Fibroblast of lung (primary cell): ENCODE measurements at regions not wholly inside any gene's neighbourhood (a gene's known extent, or its start where the extent isn't known, plus 50 kb on each side); places are given as distances from the start of the nearest gene placed in this dataset.

Experiments used
- DNase-seq, 2 donors: peaks; one replicate each; pipeline versions ENCODE4 v3.0.0 to v3.0.0-alpha.2; 2010; ENCODE audit warnings: low read depth in 2 of 2
- H2AFZ ChIP-seq: 2 replicates; pipeline ENCODE4 v1.5.1; 2012; ENCODE audit warnings: low read length, control low read depth, inconsistent platforms
- H3K27ac ChIP-seq: 2 replicates; pipeline ENCODE4 v1.5.1; 2011; ENCODE audit warnings: low read length, control low read depth; ENCODE audit not compliant: insufficient read depth
- H3K27me3 ChIP-seq: 2 replicates; pipeline ENCODE4 v1.5.1; 2011; ENCODE audit warnings: mild to moderate bottlenecking, low read length; ENCODE audit not compliant: control insufficient read depth, insufficient read depth
- H3K36me3 ChIP-seq: 2 replicates; pipeline ENCODE4 v1.5.1; 2011; ENCODE audit warnings: low read length; ENCODE audit not compliant: control insufficient read depth, insufficient read depth
- H3K4me1 ChIP-seq: 2 replicates; pipeline ENCODE4 v1.5.1; 2011; ENCODE audit warnings: low read length; ENCODE audit not compliant: control insufficient read depth, insufficient read depth; ENCODE audit errors: extremely low read depth
- H3K4me2 ChIP-seq: 2 replicates; pipeline ENCODE4 v1.5.1; 2011; ENCODE audit warnings: low read length, control low read depth; ENCODE audit not compliant: insufficient read depth; ENCODE audit errors: extremely low read depth
- H3K4me3 ChIP-seq, 4 experiments: fragments of 200-600 bp in 1 of 4; sonication (generic) in 1 of 4; replicated peaks in 1 of 4; 2 replicates each; pipeline ENCODE4 v1.5.1; 2011 to 2016; ENCODE audit warnings: low read length in 4 of 4, low read depth in 3 of 4, mild to moderate bottlenecking in 3 of 4, control low read depth in 2 of 4, inconsistent platforms in 1 of 4, mixed read lengths in 1 of 4; ENCODE audit not compliant: insufficient read depth in 1 of 4; ENCODE audit errors: control extremely low read depth in 1 of 4
- H3K79me2 ChIP-seq: 2 replicates; pipeline ENCODE4 v1.5.1; 2012; ENCODE audit warnings: mild to moderate bottlenecking, low read length, inconsistent platforms; ENCODE audit not compliant: control insufficient read depth, insufficient read depth
- H3K9ac ChIP-seq: 2 replicates; pipeline ENCODE4 v1.5.1; 2011; ENCODE audit warnings: mild to moderate bottlenecking, low read length, control low read depth; ENCODE audit not compliant: insufficient read depth
- H3K9me3 ChIP-seq: 2 replicates; pipeline ENCODE4 v1.5.1; 2012; ENCODE audit warnings: low read depth, low read length; ENCODE audit not compliant: control insufficient read depth, insufficient read depth
- H4K20me1 ChIP-seq: 2 replicates; pipeline ENCODE4 v1.5.1; 2011; ENCODE audit warnings: low read length; ENCODE audit not compliant: control insufficient read depth, insufficient read depth; ENCODE audit errors: extremely low read depth
- EZH2 ChIP-seq: IDR thresholded peaks from 2 replicates; pipeline ENCODE4 v1.5.1; 2012; ENCODE audit warnings: low read length, control low read depth, mild to moderate bottlenecking; ENCODE audit errors: missing control alignments
- TF ChIP-seq, protein P1 (sequence below), 2 donors: IDR thresholded peaks in 1 of 2; conservative IDR thresholded peaks in 1 of 2; 1 replicate in 1 of 2; 2 replicates in 1 of 2; pipeline ENCODE4 v1.5.1; 2011 to 2012; ENCODE audit warnings: low read length in 2 of 2, control low read depth in 1 of 2, inconsistent platforms in 1 of 2, low read depth in 1 of 2, mild to moderate bottlenecking in 1 of 2

DNA sequence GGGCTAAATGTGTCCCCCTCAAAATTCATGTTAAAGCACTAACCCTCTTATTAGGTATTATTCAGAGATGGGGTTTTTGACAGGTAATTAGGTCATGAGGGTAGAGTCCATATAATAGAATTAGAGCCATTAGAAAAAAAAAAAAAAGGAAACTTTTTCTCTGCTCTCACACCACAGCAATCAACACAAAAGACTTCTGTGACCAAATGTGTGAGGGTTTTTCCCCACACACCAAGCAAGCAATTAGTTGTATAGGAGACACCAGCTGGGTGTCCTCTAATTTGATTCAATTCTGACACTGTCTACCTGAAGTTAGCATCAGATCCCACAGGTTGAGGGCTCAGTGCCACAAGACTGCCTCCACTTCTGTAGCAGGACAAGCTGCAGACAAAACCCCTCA, 64.6 kb upstream of the GMDS start:
- Histone ChIP-seq H3K79me2 (no peaks in the 10 kb centered on the region), H3K27ac (no peak overlapping the region), H3K27me3 (no peaks in the 10 kb centered on the region), H4K20me1 (no peaks in the 10 kb centered on the region), H3K36me3 (no peaks in the 10 kb centered on the region), H3K4me1 (no peaks in the 10 kb centered on the region), H3K9ac (no peak overlapping the region), H2AFZ (no peak overlapping the region), H3K4me2 (no peak overlapping the region), H3K9me3 (no peaks in the 10 kb centered on the region), H3K4me3 (no peak overlapping the region)
- no peak for DNase-seq
- TF ChIP-seq EZH2: no peak
- TF ChIP-seq, protein P1, sequence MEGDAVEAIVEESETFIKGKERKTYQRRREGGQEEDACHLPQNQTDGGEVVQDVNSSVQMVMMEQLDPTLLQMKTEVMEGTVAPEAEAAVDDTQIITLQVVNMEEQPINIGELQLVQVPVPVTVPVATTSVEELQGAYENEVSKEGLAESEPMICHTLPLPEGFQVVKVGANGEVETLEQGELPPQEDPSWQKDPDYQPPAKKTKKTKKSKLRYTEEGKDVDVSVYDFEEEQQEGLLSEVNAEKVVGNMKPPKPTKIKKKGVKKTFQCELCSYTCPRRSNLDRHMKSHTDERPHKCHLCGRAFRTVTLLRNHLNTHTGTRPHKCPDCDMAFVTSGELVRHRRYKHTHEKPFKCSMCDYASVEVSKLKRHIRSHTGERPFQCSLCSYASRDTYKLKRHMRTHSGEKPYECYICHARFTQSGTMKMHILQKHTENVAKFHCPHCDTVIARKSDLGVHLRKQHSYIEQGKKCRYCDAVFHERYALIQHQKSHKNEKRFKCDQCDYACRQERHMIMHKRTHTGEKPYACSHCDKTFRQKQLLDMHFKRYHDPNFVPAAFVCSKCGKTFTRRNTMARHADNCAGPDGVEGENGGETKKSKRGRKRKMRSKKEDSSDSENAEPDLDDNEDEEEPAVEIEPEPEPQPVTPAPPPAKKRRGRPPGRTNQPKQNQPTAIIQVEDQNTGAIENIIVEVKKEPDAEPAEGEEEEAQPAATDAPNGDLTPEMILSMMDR (conservative IDR thresholded peaks at IDR 0.05 in 1 of 2, IDR thresholded peaks at IDR 0.05 in 1 of 2; ENCODE audit: low read depth in 1 of 2, low read length in 2 of 2): no peak

DNA sequence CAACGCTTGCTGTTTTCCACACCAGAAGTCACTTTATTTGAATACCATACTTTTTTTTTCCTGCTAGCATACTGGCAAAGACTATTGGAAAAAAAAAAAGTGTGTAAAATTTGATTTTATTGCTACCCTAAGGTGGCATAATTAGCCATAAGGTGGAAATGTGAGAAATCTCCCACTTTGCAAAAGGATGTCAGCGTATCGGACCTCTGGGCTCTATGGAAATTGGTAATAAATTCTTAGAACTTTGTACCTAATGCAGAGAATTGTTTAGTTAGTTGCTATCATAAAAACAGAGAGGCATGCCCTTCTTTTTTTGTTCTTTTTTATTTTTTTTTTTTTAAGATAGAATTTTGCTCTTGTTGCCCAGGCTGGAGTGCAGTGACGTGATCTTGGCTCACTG, 63.7 kb upstream of the GMDS start:
- H3K36me3 ChIP-seq: no peaks in the 10 kb centered on the region
- no peak for DNase-seq

DNA sequence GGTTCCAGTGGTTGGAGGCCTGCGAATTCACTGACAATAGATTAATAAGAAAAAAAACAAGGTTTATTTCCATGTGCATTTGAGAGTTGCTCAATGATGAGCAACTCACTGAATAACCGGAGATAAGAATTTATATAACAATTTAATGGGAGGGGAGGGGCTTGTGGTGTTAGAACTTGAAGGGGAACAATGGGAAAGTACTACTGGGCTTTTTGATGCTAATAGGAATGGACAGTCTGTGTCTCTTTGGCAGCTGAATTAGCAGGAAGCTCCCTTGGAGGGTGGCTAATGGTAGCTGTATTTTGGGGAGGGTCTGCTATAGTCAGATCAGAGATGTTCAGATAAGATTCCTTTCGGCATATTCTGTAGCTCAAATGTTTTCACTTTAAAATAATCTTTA, 62.4 kb upstream of the GMDS start:
- Histone ChIP-seq H3K4me2 (no peak overlapping the region), H3K27me3 (no peaks in the 10 kb centered on the region), H4K20me1 (no peaks in the 10 kb centered on the region), H3K36me3 (no peaks in the 10 kb centered on the region), H3K79me2 (no peaks in the 10 kb centered on the region), H3K4me1 (no peaks in the 10 kb centered on the region), H3K9me3 (no peaks in the 10 kb centered on the region), H3K9ac (no peak overlapping the region), H3K27ac (no peak overlapping the region), H3K4me3 (no peak overlapping the region), H2AFZ (no peak overlapping the region)
- TF ChIP-seq, protein P1 (conservative IDR thresholded peaks at IDR 0.05 in 1 of 2, IDR thresholded peaks at IDR 0.05 in 1 of 2; ENCODE audit: low read depth in 1 of 2, low read length in 2 of 2): no peak
- TF ChIP-seq EZH2: no peak
- DNase-seq: no peak

More for the DNA sequence above, 63.7 kb upstream of the GMDS start:
- Histone ChIP-seq H3K9me3 (no peaks in the 10 kb centered on the region), H3K4me1 (no peaks in the 10 kb centered on the region), H3K27ac (no peak overlapping the region), H2AFZ (no peak overlapping the region), H3K4me2 (no peak overlapping the region), H3K4me3 (no peak overlapping the region), H3K27me3 (no peaks in the 10 kb centered on the region), H3K79me2 (no peaks in the 10 kb centered on the region), H4K20me1 (no peaks in the 10 kb centered on the region), H3K9ac (no peak overlapping the region)
- no peak for TF ChIP-seq EZH2
- TF ChIP-seq, protein P1 (conservative IDR thresholded peaks at IDR 0.05 in 1 of 2, IDR thresholded peaks at IDR 0.05 in 1 of 2; ENCODE audit: low read depth in 1 of 2, low read length in 2 of 2): no peak
